ENCODE measurements at regions not wholly inside any gene's neighbourhood (a gene's known extent, or its start where the extent isn't known, plus 50 kb on each side); places are given as distances from the start of the nearest gene placed in this dataset.

DNA sequence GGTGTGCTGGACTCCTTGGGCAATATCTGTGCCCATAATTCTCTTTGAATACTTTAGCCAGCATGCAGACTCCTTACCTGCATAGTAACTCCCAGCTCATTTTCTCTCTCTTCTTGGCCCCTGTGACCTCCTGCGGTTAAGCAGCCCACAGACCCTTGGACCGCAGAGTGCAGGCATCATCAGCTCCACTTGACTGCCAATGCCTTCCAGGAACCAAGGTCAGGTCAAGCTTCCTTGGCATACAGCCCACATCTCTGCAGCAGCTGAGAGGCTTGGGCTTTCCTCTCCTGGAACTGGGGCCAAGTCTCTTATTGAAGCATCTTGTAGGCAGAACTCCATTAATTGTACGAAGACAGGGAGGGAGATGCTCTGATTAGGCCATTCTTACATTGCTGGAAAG is 130.1 kb upstream of the PIEZO2 start:
- no peaks in the 10 kb centered on the region for H3K36me3 ChIP-seq (ENCODE audit: control insufficient read depth in 4 of 4, insufficient read depth in 3 of 4, low read depth in 1 of 4, low read length in 3 of 4)
- no peaks in the 10 kb centered on the region for H3K27me3 ChIP-seq (ENCODE audit: control insufficient read depth in 4 of 4, insufficient read depth in 4 of 4, low read length in 3 of 4)
- peak; percentile 19 to 45 for TF ChIP-seq HNF4A (conservative IDR thresholded peaks at IDR 0.05)
- TF ChIP-seq RXRA (IDR thresholded peaks at IDR 0.05): peak in 1 of 2 donors; percentile 28
- TF ChIP-seq, protein P1, sequence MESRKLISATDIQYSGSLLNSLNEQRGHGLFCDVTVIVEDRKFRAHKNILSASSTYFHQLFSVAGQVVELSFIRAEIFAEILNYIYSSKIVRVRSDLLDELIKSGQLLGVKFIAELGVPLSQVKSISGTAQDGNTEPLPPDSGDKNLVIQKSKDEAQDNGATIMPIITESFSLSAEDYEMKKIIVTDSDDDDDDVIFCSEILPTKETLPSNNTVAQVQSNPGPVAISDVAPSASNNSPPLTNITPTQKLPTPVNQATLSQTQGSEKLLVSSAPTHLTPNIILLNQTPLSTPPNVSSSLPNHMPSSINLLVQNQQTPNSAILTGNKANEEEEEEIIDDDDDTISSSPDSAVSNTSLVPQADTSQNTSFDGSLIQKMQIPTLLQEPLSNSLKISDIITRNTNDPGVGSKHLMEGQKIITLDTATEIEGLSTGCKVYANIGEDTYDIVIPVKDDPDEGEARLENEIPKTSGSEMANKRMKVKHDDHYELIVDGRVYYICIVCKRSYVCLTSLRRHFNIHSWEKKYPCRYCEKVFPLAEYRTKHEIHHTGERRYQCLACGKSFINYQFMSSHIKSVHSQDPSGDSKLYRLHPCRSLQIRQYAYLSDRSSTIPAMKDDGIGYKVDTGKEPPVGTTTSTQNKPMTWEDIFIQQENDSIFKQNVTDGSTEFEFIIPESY (IDR thresholded peaks at IDR 0.05): no peak
- no peak overlapping the region for H3K9ac ChIP-seq (ENCODE audit: low read depth in 1 of 2, low read length in 2 of 2)
- DNase-seq (ENCODE audit: low spot score): no peak
- H3K4me1 ChIP-seq (ENCODE audit: control insufficient read depth in 4 of 4, insufficient read depth in 4 of 4, low read length in 3 of 4): peaks cover 0 to 22% (median 12%) of the 10 kb centered on the region in 4 donors
- WGBS: 53% methylated on average over 3 of the region's 3 CpGs
- no peak overlapping the region for H3K27ac ChIP-seq (ENCODE audit: low read depth in 1 of 2, low read length in 2 of 2)
- H3K9me3 ChIP-seq (ENCODE audit: control insufficient read depth in 4 of 4, low read length in 3 of 4): no peaks in the 10 kb centered on the region
- H3K4me3 ChIP-seq (ENCODE audit: low read depth in 1 of 3, low read length in 3 of 3): no peak overlapping the region

DNA sequence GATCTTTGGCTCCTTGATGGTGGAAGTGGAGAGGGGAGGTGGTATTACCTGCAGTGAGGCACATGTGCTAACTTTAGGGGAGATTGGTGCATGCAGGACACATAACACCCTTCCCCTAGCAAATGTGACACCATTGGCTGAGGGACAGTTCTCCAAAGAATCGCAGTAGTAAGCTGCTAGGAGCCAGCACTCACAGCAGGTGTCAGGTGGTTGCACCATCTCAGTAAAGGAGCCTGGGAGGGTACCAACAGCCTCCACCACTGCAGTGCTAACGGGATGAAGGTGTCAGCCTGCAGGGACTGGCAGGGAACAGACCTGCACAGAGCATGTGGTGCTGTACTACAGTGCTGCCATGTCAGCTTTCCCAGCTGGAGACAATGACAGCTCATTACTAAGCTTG is 127.3 kb upstream of the PIEZO2 start:
- no peak for DNase-seq (ENCODE audit: low spot score)
- H3K9ac ChIP-seq (ENCODE audit: low read depth in 1 of 2, low read length in 2 of 2): no peak overlapping the region
- 80% methylated on average over 2 of the region's 2 CpGs for WGBS
- H3K36me3 ChIP-seq (ENCODE audit: control insufficient read depth in 4 of 4, insufficient read depth in 3 of 4, low read depth in 1 of 4, low read length in 3 of 4): no peaks in the 10 kb centered on the region
- TF ChIP-seq SP1 (IDR thresholded peaks at IDR 0.05) (no peak), JUND (IDR thresholded peaks at IDR 0.05) (no peak), HNF4A (conservative IDR thresholded peaks at IDR 0.05) (no peak), RAD21 (IDR thresholded peaks at IDR 0.05) (no peak), TAF1 (conservative IDR thresholded peaks at IDR 0.05) (no peak), RXRA (IDR thresholded peaks at IDR 0.05) (no peak), FOXA1 (IDR thresholded peaks at IDR 0.05) (no peak), NR2F2 (IDR thresholded peaks at IDR 0.05) (no peak), EGR1 (IDR thresholded peaks at IDR 0.05; ENCODE audit: low read depth in 2 of 2) (no peak), FOXA2 (IDR thresholded peaks at IDR 0.05) (no peak)
- TF ChIP-seq, protein P2, sequence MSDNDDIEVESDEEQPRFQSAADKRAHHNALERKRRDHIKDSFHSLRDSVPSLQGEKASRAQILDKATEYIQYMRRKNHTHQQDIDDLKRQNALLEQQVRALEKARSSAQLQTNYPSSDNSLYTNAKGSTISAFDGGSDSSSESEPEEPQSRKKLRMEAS (IDR thresholded peaks at IDR 0.05): no peak
- TF ChIP-seq, protein P1 (IDR thresholded peaks at IDR 0.05): no peak
- H3K4me1 ChIP-seq (ENCODE audit: control insufficient read depth in 4 of 4, insufficient read depth in 4 of 4, low read length in 3 of 4): peaks cover 0 to 12% (median 0%) of the 10 kb centered on the region in 4 donors
- H3K4me3 ChIP-seq (ENCODE audit: low read depth in 1 of 3, low read length in 3 of 3): no peak overlapping the region
- H3K27ac ChIP-seq (ENCODE audit: low read depth in 1 of 2, low read length in 2 of 2): no peak overlapping the region
- H3K9me3 ChIP-seq (ENCODE audit: control insufficient read depth in 4 of 4, low read length in 3 of 4): no peaks in the 10 kb centered on the region
- no peaks in the 10 kb centered on the region for H3K27me3 ChIP-seq (ENCODE audit: control insufficient read depth in 4 of 4, insufficient read depth in 4 of 4, low read length in 3 of 4)

DNA sequence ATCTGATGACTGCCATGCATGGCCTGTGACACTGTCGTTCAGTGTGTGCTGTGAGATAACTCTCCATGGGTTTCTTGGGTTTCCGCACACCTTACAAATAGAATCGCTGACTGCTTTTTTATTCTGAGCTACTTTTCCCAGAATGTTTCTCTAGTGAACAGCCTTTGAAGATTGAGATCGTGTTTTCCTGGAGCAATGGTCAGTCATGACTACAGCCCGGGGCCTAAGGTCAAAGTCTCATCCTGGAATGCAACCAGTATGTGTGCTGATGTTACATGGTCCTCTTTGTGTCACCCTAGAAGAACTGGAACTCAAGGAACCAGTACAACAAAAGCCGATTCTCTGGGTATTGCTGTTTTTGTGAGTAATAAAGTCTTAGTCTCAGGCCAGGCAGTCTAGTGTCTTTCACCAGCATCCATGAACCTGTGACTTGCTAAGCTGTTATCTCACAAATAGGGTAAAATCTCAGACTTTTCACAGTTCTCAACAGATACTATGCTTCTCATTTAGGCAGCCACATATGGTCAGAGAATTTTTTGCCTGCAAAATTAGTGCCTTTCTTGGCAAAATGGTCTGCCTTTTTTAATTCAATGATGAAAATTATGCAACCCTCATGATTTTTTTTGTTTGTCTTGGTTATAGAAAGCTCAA is 124.9 kb upstream of the PIEZO2 start:
- H3K9me3 ChIP-seq (ENCODE audit: control insufficient read depth in 4 of 4, low read length in 3 of 4): no peaks in the 10 kb centered on the region
- DNase-seq (ENCODE audit: low spot score): no peak
- no peak overlapping the region for H3K4me3 ChIP-seq (ENCODE audit: low read depth in 1 of 3, low read length in 3 of 3)
- H3K4me1 ChIP-seq (ENCODE audit: control insufficient read depth in 4 of 4, insufficient read depth in 4 of 4, low read length in 3 of 4): peaks cover 0 to 9% (median 0%) of the 10 kb centered on the region in 4 donors
- no peak overlapping the region for H3K27ac ChIP-seq (ENCODE audit: low read depth in 1 of 2, low read length in 2 of 2)
- H3K36me3 ChIP-seq (ENCODE audit: control insufficient read depth in 4 of 4, insufficient read depth in 3 of 4, low read depth in 1 of 4, low read length in 3 of 4): no peaks in the 10 kb centered on the region
- no peaks in the 10 kb centered on the region for H3K27me3 ChIP-seq (ENCODE audit: control insufficient read depth in 4 of 4, insufficient read depth in 4 of 4, low read length in 3 of 4)
- 55% methylated on average over 6 of the region's 6 CpGs for WGBS
- H3K9ac ChIP-seq (ENCODE audit: low read depth in 1 of 2, low read length in 2 of 2): no peak overlapping the region
- peak; percentile 78 for TF ChIP-seq SP1 (IDR thresholded peaks at IDR 0.05)
- TF ChIP-seq FOXA1 (IDR thresholded peaks at IDR 0.05): no peak
- peak; percentile 57 for TF ChIP-seq HNF4G (IDR thresholded peaks at IDR 0.05)
- TF ChIP-seq JUND (IDR thresholded peaks at IDR 0.05): peak in 1 of 2 donors; percentile 65
- no peak for TF ChIP-seq FOXA2 (IDR thresholded peaks at IDR 0.05)
- TF ChIP-seq GABPA (IDR thresholded peaks at IDR 0.05 in 1 of 2, conservative IDR thresholded peaks at IDR 0.05 in 1 of 2): no peak
- TF ChIP-seq, protein P3, sequence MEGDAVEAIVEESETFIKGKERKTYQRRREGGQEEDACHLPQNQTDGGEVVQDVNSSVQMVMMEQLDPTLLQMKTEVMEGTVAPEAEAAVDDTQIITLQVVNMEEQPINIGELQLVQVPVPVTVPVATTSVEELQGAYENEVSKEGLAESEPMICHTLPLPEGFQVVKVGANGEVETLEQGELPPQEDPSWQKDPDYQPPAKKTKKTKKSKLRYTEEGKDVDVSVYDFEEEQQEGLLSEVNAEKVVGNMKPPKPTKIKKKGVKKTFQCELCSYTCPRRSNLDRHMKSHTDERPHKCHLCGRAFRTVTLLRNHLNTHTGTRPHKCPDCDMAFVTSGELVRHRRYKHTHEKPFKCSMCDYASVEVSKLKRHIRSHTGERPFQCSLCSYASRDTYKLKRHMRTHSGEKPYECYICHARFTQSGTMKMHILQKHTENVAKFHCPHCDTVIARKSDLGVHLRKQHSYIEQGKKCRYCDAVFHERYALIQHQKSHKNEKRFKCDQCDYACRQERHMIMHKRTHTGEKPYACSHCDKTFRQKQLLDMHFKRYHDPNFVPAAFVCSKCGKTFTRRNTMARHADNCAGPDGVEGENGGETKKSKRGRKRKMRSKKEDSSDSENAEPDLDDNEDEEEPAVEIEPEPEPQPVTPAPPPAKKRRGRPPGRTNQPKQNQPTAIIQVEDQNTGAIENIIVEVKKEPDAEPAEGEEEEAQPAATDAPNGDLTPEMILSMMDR (IDR thresholded peaks at IDR 0.05; ENCODE audit: low read depth, low read length, missing input control): no peak
- TF ChIP-seq, protein P4, sequence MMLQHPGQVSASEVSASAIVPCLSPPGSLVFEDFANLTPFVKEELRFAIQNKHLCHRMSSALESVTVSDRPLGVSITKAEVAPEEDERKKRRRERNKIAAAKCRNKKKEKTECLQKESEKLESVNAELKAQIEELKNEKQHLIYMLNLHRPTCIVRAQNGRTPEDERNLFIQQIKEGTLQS (IDR thresholded peaks at IDR 0.05): no peak
- TF ChIP-seq RXRA (IDR thresholded peaks at IDR 0.05): peak; percentile 8 to 70
- TF ChIP-seq RAD21 (IDR thresholded peaks at IDR 0.05): no peak
- TF ChIP-seq NR2F2 (IDR thresholded peaks at IDR 0.05): no peak
- TF ChIP-seq YY1 (IDR thresholded peaks at IDR 0.05): peak; percentile 56
- TF ChIP-seq EGR1 (IDR thresholded peaks at IDR 0.05; ENCODE audit: low read depth in 2 of 2): no peak
- peak; percentile 87 to 95 for TF ChIP-seq HNF4A (conservative IDR thresholded peaks at IDR 0.05)

Measured in liver (tissue), 8 donors.